ENCODE measurements at regions not wholly inside any gene's neighbourhood (a gene's known extent, or its start where the extent isn't known, plus 50 kb on each side); places are given as distances from the start of the nearest gene placed in this dataset.

- TF ChIP-seq POLR2A (IDR thresholded peaks at IDR 0.05; ENCODE audit: low read length) (no peak), GATA1 (IDR thresholded peaks at IDR 0.05; ENCODE audit: low read depth, low read length) (no peak)
- no peak for DNase-seq
Measured at GRCh38 chr21:18950045-18950740, 546.6 kb upstream of the TMPRSS15 start.

- peak; percentile 18 to 45 for DNase-seq
- TF ChIP-seq GATA1 (IDR thresholded peaks at IDR 0.05; ENCODE audit: low read depth, low read length) (no peak), POLR2A (IDR thresholded peaks at IDR 0.05; ENCODE audit: low read length) (no peak)
Measured at GRCh38 chr21:18951271-18952038, 547.9 kb upstream of the TMPRSS15 start.

GRCh38 chr21:18954441-18954844 is 550.9 kb upstream of the TMPRSS15 start:
- TF ChIP-seq POLR2A (IDR thresholded peaks at IDR 0.05; ENCODE audit: low read length) (no peak), GATA1 (IDR thresholded peaks at IDR 0.05; ENCODE audit: low read depth, low read length) (no peak)
- DNase-seq = no peak

GRCh38 chr21:18959817-18960216 is 556.2 kb upstream of the TMPRSS15 start:
- no peak for TF ChIP-seq GATA1 (IDR thresholded peaks at IDR 0.05; ENCODE audit: low read depth, low read length)
- TF ChIP-seq POLR2A (IDR thresholded peaks at IDR 0.05; ENCODE audit: low read length) = no peak
- no peak for DNase-seq

GRCh38 chr21:18960306-18960705 is 556.7 kb upstream of the TMPRSS15 start:
- DNase-seq = no peak
- TF ChIP-seq POLR2A (IDR thresholded peaks at IDR 0.05; ENCODE audit: low read length) = no peak
- TF ChIP-seq GATA1 (IDR thresholded peaks at IDR 0.05; ENCODE audit: low read depth, low read length) = no peak

- DNase-seq = no peak
- no peak for TF ChIP-seq GATA1 (IDR thresholded peaks at IDR 0.05; ENCODE audit: low read depth, low read length)
- no peak for TF ChIP-seq POLR2A (IDR thresholded peaks at IDR 0.05; ENCODE audit: low read length)
Measured at GRCh38 chr21:18970416-18970815, 566.8 kb upstream of the TMPRSS15 start.

- no peak for TF ChIP-seq POLR2A (IDR thresholded peaks at IDR 0.05; ENCODE audit: low read length)
- no peak for TF ChIP-seq GATA1 (IDR thresholded peaks at IDR 0.05; ENCODE audit: low read depth, low read length)
- no peak for DNase-seq
Measured at GRCh38 chr21:18970941-18971340, 567.4 kb upstream of the TMPRSS15 start.

GRCh38 chr21:18985584-18985983 is 582.0 kb upstream of the TMPRSS15 start:
- no peak for DNase-seq
- TF ChIP-seq GATA1 (IDR thresholded peaks at IDR 0.05; ENCODE audit: low read depth, low read length) (no peak), POLR2A (IDR thresholded peaks at IDR 0.05; ENCODE audit: low read length) (no peak)

- no peak for TF ChIP-seq POLR2A (IDR thresholded peaks at IDR 0.05; ENCODE audit: low read length)
- no peak for TF ChIP-seq GATA1 (IDR thresholded peaks at IDR 0.05; ENCODE audit: low read depth, low read length)
- DNase-seq = no peak
Measured at GRCh38 chr21:18986197-18986596, 582.6 kb upstream of the TMPRSS15 start.

- DNase-seq = no peak
- TF ChIP-seq POLR2A (IDR thresholded peaks at IDR 0.05; ENCODE audit: low read length) = no peak
- TF ChIP-seq GATA1 (IDR thresholded peaks at IDR 0.05; ENCODE audit: low read depth, low read length) = no peak
Measured at GRCh38 chr21:18987520-18988026, 584.0 kb upstream of the TMPRSS15 start.

GRCh38 chr21:18989953-18990495 is 586.4 kb upstream of the TMPRSS15 start:
- TF ChIP-seq GATA1 (IDR thresholded peaks at IDR 0.05; ENCODE audit: low read depth, low read length) (no peak), POLR2A (IDR thresholded peaks at IDR 0.05; ENCODE audit: low read length) (no peak)
- DNase-seq = no peak

GRCh38 chr21:18991846-18992245 is 588.3 kb upstream of the TMPRSS15 start:
- no peak for DNase-seq
- TF ChIP-seq POLR2A (IDR thresholded peaks at IDR 0.05; ENCODE audit: low read length) = no peak
- TF ChIP-seq GATA1 (IDR thresholded peaks at IDR 0.05; ENCODE audit: low read depth, low read length) = no peak

GRCh38 chr21:19010251-19010650 is 606.7 kb upstream of the TMPRSS15 start:
- DNase-seq = no peak
- TF ChIP-seq GATA1 (IDR thresholded peaks at IDR 0.05; ENCODE audit: low read depth, low read length) = no peak
- TF ChIP-seq POLR2A (IDR thresholded peaks at IDR 0.05; ENCODE audit: low read length) = no peak

GRCh38 chr21:19010996-19011395 is 607.4 kb upstream of the TMPRSS15 start:
- DNase-seq = no peak
- TF ChIP-seq POLR2A (IDR thresholded peaks at IDR 0.05; ENCODE audit: low read length) (no peak), GATA1 (IDR thresholded peaks at IDR 0.05; ENCODE audit: low read depth, low read length) (no peak)
